Keratinocyte (primary cell): ENCODE measurements at regions not wholly inside any gene's neighbourhood (a gene's known extent, or its start where the extent isn't known, plus 50 kb on each side); places are given as distances from the start of the nearest gene placed in this dataset.
A peak's percentile ranks its signal among the peaks of the same experiment; 100 is the strongest.
"Not testable (repeated sequence)": the region's sequence is repeated elsewhere in the genome, so short reads cannot be mapped to it uniquely, and the experiment has no call there.

Experiments
- DNase-seq: peaks from one replicate; pipeline ENCODE4 v3.0.0-alpha.2; 2011; ENCODE audit warnings: low read depth, missing footprints, low spot score
- FAIRE-seq: peaks from 2 replicates; lab custom pipeline; 2011; peaks lifted over from hg19 to GRCh38; lab: Jason Lieb, UNC
- H2AFZ ChIP-seq: 2 replicates; pipeline ENCODE4 v1.6.0; 2012; ENCODE audit warnings: low read length, control low read depth, inconsistent platforms; ENCODE audit not compliant: control insufficient read depth
- H3K27ac ChIP-seq: 2 replicates; pipeline ENCODE4 v1.5.1; 2011; ENCODE audit warnings: low read length; ENCODE audit not compliant: control insufficient read depth, insufficient read depth
- H3K27me3 ChIP-seq: 3 replicates; pipeline ENCODE4 v1.6.0; 2011; ENCODE audit warnings: low read length; ENCODE audit not compliant: control insufficient read depth, insufficient read depth; ENCODE audit errors: extremely low read depth
- H3K36me3 ChIP-seq, 2 experiments: 2 replicates in 1 of 2; 3 replicates in 1 of 2; pipeline ENCODE4 v1.5.1; 2011; ENCODE audit warnings: low read length in 2 of 2, mild to moderate bottlenecking in 1 of 2; ENCODE audit not compliant: control insufficient read depth in 2 of 2, insufficient read depth in 2 of 2; ENCODE audit errors: extremely low read depth in 1 of 2
- H3K4me1 ChIP-seq: 3 replicates; pipeline ENCODE4 v1.5.1; 2011; ENCODE audit warnings: low read length; ENCODE audit not compliant: control insufficient read depth, insufficient read depth; ENCODE audit errors: extremely low read depth
- H3K4me2 ChIP-seq: 3 replicates; pipeline ENCODE4 v1.6.0; 2011; ENCODE audit warnings: low read depth, low read length; ENCODE audit not compliant: control insufficient read depth, insufficient read depth; ENCODE audit errors: extremely low read depth
- H3K4me3 ChIP-seq, 3 experiments: fragments of 200-600 bp in 1 of 3; sonication (generic) in 1 of 3; 2 replicates in 2 of 3; 3 replicates in 1 of 3; pipeline ENCODE4 v1.5.1; 2011 to 2016; ENCODE audit warnings: low read length in 3 of 3, mild to moderate bottlenecking in 3 of 3, control low read depth in 2 of 3, inconsistent platforms in 1 of 3, low read depth in 1 of 3, mixed read lengths in 1 of 3, mixed run types in 1 of 3, moderate library complexity in 1 of 3; ENCODE audit not compliant: control insufficient read depth in 2 of 3, insufficient read depth in 2 of 3; ENCODE audit errors: extremely low read depth in 1 of 3
- H3K79me2 ChIP-seq: 2 replicates; pipeline ENCODE4 v1.6.0; 2012; ENCODE audit warnings: low read length; ENCODE audit not compliant: control insufficient read depth, insufficient read depth
- H3K9ac ChIP-seq: 3 replicates; pipeline ENCODE4 v1.6.0; 2011; ENCODE audit warnings: low read length; ENCODE audit not compliant: control insufficient read depth, insufficient read depth; ENCODE audit errors: extremely low read depth
- H3K9me1 ChIP-seq: 3 replicates; pipeline ENCODE4 v1.6.0; 2011; ENCODE audit warnings: low read length; ENCODE audit not compliant: control insufficient read depth, insufficient read depth; ENCODE audit errors: extremely low read depth
- H3K9me3 ChIP-seq: 2 replicates; pipeline ENCODE4 v1.5.1; 2012; ENCODE audit warnings: low read depth, low read length; ENCODE audit not compliant: control insufficient read depth
- H4K20me1 ChIP-seq: 3 replicates; pipeline ENCODE4 v1.6.0; 2011; ENCODE audit warnings: low read length; ENCODE audit not compliant: control insufficient read depth, insufficient read depth; ENCODE audit errors: extremely low read depth
- CTCF ChIP-seq, 3 experiments: IDR thresholded peaks in 1 of 3; conservative IDR thresholded peaks in 1 of 3; optimal IDR thresholded peaks in 1 of 3; 2 replicates in 2 of 3; 3 replicates in 1 of 3; pipeline versions ENCODE3 to v1.5.1; 2011; ENCODE audit warnings: low read length in 3 of 3, mild to moderate bottlenecking in 3 of 3, moderate library complexity in 2 of 3, control low read depth in 1 of 3, inconsistent platforms in 1 of 3; ENCODE audit not compliant: insufficient read depth in 2 of 3; ENCODE audit errors: extremely low read depth in 1 of 3
- EZH2 ChIP-seq: IDR thresholded peaks from one replicate; pipeline ENCODE4 v1.6.1; 2012; ENCODE audit warnings: inconsistent platforms, mild to moderate bottlenecking, low read length, moderate library complexity
- dilution Hi-C: fragments of 300-500 bp; cut with MboI; formaldehyde crosslinking; loops from one replicate; pipeline ENCODE4 v1.7.0; 2020; ENCODE audit warnings: low sequenced_read_pairs; ENCODE audit not compliant: extremely low pct_ligation_motif_present

DNA sequence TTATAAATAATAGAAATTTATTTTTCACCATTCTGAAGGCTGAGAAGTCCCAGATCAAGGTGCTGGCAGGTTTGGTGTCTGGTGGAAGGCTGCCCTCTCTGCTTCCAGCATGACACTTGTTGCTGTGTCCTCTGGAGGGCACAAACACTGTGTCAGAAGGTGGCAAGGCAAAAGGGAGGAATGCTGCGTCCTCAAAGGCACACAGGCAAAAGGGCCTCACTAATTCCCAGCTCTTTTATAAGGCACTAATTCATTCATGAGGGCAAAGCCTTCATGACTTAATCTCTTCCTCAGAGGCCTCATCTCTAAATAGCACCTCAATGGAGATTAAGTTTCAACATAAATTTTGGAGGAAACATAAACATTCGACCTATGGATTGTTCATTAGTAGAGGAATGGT lies 209.5 kb upstream of the SMLR1 start:
- Histone ChIP-seq H3K9me1 (no peaks in the 10 kb centered on the region), H3K9me3 (no peaks in the 10 kb centered on the region), H3K4me3 (no peak overlapping the region), H3K4me2 (no peak overlapping the region), H3K36me3 (no peaks in the 10 kb centered on the region), H3K9ac (no peak overlapping the region), H2AFZ (no peak overlapping the region), H4K20me1 (no peaks in the 10 kb centered on the region), H3K27ac (no peak overlapping the region), H3K27me3 (no peaks in the 10 kb centered on the region), H3K79me2 (no peaks in the 10 kb centered on the region), H3K4me1 (peaks cover 14% of the 10 kb centered on the region)
- TF ChIP-seq EZH2, result no peak
- FAIRE-seq (no peak), DNase-seq (no peak)
- dilution Hi-C loops, result no loop called here

DNA sequence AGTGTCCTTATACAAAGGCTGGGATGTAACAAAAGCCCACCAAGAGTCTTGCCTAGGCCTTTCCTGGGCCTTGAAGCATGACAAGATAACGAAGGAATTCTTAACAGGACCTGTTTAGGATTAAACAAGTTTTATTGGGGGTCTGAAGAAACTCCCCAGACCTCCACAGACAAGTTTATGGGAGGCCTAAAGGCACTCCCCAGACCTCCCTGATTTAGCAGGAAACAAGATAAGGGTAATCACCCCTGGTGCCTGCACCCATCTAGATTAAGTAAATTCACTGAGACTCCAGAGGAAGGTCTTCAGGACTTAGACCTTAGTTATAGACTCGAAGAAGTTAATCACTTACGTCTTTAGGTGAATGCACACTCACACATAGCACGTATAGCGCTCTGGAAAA lies 208.4 kb upstream of the SMLR1 start:
- FAIRE-seq, H3K9me1 ChIP-seq, H3K27ac ChIP-seq, DNase-seq, H3K4me3 ChIP-seq, H2AFZ ChIP-seq, H3K27me3 ChIP-seq, H3K36me3 ChIP-seq, dilution Hi-C loops, H4K20me1 ChIP-seq, H3K9ac ChIP-seq, H3K79me2 ChIP-seq, H3K9me3 ChIP-seq, H3K4me2 ChIP-seq: not testable (repeated sequence)
- H3K4me1 ChIP-seq, result peaks cover 11% of the 10 kb centered on the region

DNA sequence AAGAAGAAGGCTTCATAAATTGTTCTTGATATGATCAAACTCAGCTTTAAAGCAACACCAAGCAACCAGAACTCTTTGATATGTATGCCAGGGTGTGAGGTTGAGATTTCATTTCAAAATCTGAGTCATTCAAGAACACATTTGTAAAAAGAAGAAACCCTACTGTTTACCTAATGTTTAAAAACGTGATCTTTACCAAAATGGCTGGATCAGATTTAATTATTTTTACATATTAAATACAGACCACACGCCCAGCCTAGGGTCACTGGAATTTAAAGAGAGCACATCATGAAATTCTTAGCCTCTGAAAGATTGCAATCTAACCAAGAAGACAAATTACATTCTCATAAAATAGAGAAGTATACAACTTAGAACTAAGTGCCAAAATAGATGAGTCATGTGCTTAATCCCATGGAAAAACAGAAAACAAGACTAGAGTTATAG lies 206.8 kb upstream of the SMLR1 start:
- FAIRE-seq (peak; percentile 75), DNase-seq (no peak)
- Histone ChIP-seq H3K9me3 (no peaks in the 10 kb centered on the region), H3K36me3 (no peaks in the 10 kb centered on the region), H3K4me2 (no peak overlapping the region), H3K27ac (peak overlapping the region; percentile 28), H2AFZ (peak overlapping the region; percentile 48), H3K9me1 (no peaks in the 10 kb centered on the region), H3K27me3 (no peaks in the 10 kb centered on the region), H4K20me1 (no peaks in the 10 kb centered on the region), H3K4me3 (no peak overlapping the region), H3K9ac (no peak overlapping the region), H3K4me1 (peaks cover 11% of the 10 kb centered on the region), H3K79me2 (no peaks in the 10 kb centered on the region)
- dilution Hi-C loops, result no loop called here
- TF ChIP-seq EZH2, result no peak
- no peak for TF ChIP-seq CTCF (optimal IDR thresholded peaks at IDR 0.05 in 1 of 3, IDR thresholded peaks at IDR 0.05 in 1 of 3, conservative IDR thresholded peaks at IDR 0.05 in 1 of 3; ENCODE audit: extremely low read depth in 1 of 3, insufficient read depth in 2 of 3, low read length in 3 of 3)
